HG03280 (cell line): ENCODE measurements at regions not wholly inside any gene's neighbourhood (a gene's known extent, or its start where the extent isn't known, plus 50 kb on each side); places are given as distances from the start of the nearest gene placed in this dataset.

Source experiments
- ATAC-seq: cut with Tn5 transposase; IDR thresholded peaks from one replicate; pipeline ENCODE4 v1.9.1; 2021; ENCODE audit warnings: mild to moderate bottlenecking, moderate library complexity; ENCODE audit not compliant: unreplicated experiment

DNA sequence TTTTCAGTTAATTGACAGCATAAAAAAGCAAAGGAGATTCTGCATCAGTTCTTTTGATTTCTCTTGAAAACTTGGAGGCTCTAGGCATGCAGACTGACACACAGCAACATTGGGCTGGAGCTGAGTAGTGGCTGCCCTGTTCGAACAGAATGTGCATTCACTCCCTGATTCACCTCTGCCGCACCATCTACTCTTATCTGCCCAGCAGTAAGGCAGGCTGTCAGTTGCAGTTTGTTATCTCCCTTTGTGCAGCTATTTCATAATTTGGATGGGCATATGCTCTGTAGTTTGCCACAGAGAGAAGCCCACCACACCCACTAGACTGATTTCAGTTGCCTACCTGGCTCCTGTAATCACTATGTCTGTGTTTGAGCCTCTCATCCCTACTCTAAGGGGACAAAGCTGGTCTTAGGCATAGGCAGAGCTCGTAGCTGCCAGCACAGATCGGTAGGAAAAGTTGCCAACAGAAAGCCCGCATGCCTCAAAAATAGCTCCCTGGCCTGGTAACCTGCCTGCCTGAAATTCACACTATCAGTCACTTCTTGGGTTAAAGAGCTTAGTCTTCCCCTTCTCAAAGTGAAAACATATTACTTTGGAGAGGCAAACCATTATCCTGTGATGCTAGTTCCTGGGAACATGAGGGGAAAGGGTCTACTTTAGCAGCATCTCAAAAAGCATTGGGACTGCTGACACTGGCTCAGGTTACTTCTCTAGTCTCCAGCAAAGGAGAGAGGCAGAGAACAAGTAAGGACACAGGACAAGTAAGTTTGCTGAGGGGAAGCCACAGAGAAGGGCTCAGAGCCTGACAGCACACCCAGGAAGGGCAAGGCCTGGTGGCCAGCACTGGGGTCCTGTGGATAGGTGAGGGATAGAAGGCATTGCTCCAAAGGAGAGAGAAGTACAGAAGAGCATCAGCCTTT lies 75.9 kb upstream of the TMEM164 start:
- no peak for ATAC-seq

- no peak for ATAC-seq
These were observed 75.1 kb upstream of the TMEM164 start for GRCh38 chrX:109927663-109928273.

DNA sequence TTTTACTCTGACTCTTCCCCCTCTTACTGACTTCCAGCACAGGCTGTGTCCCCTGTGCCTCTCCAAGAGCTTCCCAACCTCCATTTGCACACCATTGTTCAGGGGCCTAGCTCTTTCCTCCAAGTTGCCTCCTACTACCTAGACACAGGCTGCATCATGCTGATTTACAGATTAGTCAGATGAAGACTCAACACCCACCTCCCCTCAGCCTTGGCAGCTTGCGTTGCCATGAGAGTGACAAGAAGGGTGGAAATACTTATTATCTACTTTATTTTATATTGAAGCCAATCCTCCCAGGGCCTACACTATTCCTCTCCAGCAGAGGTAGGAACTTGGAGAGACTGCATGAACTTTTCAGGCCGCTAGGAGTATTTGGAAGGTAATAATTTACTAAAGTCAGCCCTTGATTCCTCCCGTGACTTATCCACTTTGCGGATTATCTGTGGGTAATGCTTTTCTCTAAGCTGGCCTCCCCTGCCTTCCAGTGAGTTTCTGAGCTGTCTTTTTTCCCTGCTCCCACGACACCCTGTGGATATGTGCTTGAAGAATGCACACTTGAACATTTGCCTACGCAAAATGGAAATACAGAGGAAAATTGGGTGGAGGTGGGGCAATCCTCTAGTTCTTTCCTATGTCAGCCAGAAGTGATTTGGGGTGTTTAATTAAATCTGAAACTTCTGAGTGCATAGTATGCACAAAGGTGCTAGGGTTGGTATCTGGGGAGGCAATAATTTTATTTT lies 74.1 kb upstream of the TMEM164 start:
- no peak for ATAC-seq

GRCh38 chrX:109931677-109932076 lies 71.2 kb upstream of the TMEM164 start:
- ATAC-seq: no peak

DNA sequence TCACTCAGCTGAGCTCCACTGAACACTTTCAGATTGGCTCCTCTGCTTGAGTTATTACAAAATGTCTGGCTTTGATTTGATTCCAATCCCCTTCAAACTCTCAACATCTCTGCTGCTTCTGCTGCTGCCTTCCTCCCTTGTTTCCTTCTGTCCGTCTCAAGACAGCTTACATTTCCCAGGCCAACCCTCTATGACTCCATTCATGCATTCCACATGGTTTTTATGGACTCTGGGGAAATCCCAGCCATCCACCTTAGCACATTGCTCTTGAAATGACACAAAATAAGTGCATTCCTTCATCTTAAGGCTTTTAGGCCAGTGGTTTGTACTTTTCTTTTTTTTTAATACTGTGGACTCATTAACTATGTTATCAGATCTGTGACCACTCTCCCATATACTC lies 68.5 kb upstream of the TMEM164 start:
- no peak for ATAC-seq

DNA sequence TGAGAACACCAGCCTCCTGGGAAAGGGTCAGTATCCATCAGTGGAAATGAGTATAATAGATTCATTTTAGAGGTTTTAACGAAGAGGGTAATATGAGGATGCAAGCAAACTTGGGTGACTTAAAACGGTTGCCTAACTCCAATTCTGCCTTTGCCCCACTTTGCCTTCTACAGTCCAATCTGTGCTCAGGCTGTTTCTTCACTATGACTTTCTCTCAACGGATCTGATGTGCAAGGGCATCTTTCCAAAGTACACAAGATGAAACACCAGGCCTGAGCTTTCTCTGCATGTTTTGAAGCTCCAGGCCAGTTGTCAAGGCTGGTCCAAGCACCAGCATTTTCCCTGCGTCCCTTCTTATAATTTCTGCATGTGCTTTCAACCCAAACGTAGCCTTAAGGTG lies 68.0 kb upstream of the TMEM164 start:
- no peak for ATAC-seq

GRCh38 chrX:109936114-109936513 lies 66.8 kb upstream of the TMEM164 start:
- ATAC-seq: no peak

- no peak for ATAC-seq
These were observed 66.3 kb upstream of the TMEM164 start for GRCh38 chrX:109936598-109936997.

GRCh38 chrX:109939498-109939897 lies 63.4 kb upstream of the TMEM164 start:
- ATAC-seq: no peak

GRCh38 chrX:109940411-109940810 lies 62.5 kb upstream of the TMEM164 start:
- no peak for ATAC-seq

DNA sequence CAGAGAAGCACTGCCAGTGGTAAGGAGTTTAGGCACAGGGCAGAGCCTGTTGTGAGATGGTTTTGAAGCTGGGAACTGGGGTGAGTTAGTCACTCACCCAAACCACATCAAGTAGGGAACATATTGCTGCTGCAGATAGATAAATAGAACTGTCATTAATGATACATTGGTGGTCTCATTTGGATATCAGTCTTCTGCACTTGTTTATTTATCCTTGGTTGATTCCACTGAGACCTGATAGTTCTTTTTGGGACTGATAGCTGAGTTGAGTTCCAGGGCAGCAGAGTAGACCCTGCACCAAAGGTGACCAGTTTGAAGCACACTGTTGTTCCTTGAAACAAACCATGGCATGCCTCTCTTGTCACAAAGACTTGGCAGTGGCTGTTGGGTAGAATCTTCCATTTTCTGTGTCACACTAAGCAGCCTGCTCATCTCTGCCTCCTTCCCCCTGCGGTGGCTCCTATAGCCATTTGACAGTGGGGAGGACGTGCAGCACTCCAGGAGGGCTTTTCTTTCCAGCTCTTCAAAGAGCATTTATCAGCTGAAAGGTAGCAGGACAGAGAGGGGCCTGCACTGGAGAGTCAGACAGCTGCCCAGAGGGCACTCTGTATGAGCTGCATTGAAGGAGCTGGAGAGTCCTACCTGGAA lies 59.7 kb upstream of the TMEM164 start:
- no peak for ATAC-seq

DNA sequence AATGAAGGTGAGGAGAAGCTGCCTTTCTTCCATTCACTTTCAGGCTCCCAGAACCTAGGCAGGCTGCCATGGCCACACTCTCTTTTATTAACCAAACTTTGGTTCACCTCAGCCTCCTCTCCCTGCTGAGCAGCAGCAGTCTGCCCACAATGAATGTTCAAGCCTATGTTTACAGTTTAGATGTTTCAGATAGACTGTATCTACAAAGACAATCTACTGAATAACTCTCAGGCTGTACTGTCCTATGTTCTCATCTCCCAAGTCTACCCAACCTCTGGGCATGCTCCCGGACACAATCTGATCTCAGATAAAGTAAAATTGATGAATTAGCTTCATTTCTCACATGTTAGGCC lies 59.2 kb upstream of the TMEM164 start:
- ATAC-seq: no peak

GRCh38 chrX:109952050-109952449 lies 50.9 kb upstream of the TMEM164 start:
- ATAC-seq: no peak

DNA sequence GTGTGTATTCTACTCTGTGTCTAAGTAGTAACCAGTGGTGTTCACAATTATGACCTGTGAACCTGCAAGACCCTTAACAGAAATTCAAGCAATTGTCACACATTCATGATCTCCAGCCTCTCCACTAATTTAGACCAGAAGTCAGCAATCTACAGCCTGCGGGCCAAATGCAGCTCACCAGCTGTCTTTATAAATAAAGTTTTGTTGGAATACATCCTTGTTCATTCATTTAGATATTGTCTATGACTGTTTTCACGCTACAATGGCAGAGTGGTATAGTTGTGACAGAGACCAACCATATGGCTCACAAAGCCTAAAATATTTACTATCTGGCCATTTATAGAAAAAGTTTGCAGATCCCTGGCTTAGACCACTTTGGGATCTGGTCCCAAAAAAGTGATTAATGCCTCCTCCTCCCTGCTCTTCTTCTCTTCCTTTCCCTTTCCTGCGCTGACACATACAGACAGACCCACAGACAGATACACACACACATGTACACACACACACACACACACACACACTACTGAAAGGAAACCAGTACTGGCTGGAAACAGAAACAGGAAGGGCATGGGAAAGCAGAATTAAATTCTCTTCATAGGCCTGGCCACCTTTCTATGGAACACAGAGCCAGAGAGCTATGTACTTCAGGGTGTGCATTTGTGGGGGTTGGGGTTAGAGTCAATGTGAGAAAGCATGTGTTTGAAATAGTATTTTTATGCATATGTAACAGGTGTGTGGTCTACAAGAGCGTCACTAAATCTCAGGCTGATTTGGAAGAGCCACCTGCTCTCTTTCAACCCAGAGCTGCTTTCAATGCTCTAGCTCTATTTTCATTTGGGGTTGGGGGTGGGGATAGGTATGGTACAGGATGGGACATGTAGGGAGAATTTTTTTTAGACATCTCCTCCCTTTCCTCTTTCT lies 49.7 kb upstream of the TMEM164 start:
- peak; percentile 81 for ATAC-seq
